GM18858 (cell line): ENCODE measurements at regions not wholly inside any gene's neighbourhood (a gene's known extent, or its start where the extent isn't known, plus 50 kb on each side); places are given as distances from the start of the nearest gene placed in this dataset.

Source experiments
- ATAC-seq: cut with Tn5 transposase; IDR thresholded peaks from one replicate; pipeline ENCODE4 v1.9.1; 2021; ENCODE audit not compliant: unreplicated experiment

- ATAC-seq = no peak
Measured at GRCh38 chr13:34647379-34648150, 294.5 kb upstream of the NBEA start.

- ATAC-seq = no peak
Measured at GRCh38 chr13:34654203-34654602, 287.9 kb upstream of the NBEA start.

GRCh38 chr13:34654647-34655046, 287.4 kb upstream of the NBEA start:
- no peak for ATAC-seq

- no peak for ATAC-seq
Measured at GRCh38 chr13:34655554-34655953, 286.5 kb upstream of the NBEA start.

GRCh38 chr13:34657716-34658115, 284.4 kb upstream of the NBEA start:
- no peak for ATAC-seq

- no peak for ATAC-seq
Measured at GRCh38 chr13:34667286-34668218, 274.5 kb upstream of the NBEA start.

GRCh38 chr13:34671137-34671536, 270.9 kb upstream of the NBEA start:
- ATAC-seq = no peak

- no peak for ATAC-seq
Measured at GRCh38 chr13:34672631-34673030, 269.4 kb upstream of the NBEA start.

GRCh38 chr13:34675626-34676025, 266.4 kb upstream of the NBEA start:
- no peak for ATAC-seq

- no peak for ATAC-seq
Measured at GRCh38 chr13:34678154-34678553, 263.9 kb upstream of the NBEA start.

GRCh38 chr13:34681405-34681955, 260.6 kb upstream of the NBEA start:
- no peak for ATAC-seq

- no peak for ATAC-seq
Measured at GRCh38 chr13:34695063-34695462, 247.0 kb upstream of the NBEA start.

- ATAC-seq = no peak
Measured at GRCh38 chr13:34696296-34696695, 245.8 kb upstream of the NBEA start.

- ATAC-seq = no peak
Measured at GRCh38 chr13:34696741-34697140, 245.3 kb upstream of the NBEA start.

GRCh38 chr13:34698945-34699344, 243.1 kb upstream of the NBEA start:
- ATAC-seq = no peak

GRCh38 chr13:34700155-34700554, 241.9 kb upstream of the NBEA start:
- no peak for ATAC-seq

GRCh38 chr13:34701919-34702318, 240.2 kb upstream of the NBEA start:
- no peak for ATAC-seq

- ATAC-seq = no peak
Measured at GRCh38 chr13:34708566-34709313, 233.3 kb upstream of the NBEA start.

GRCh38 chr13:34719060-34719875, 222.8 kb upstream of the NBEA start:
- no peak for ATAC-seq

GRCh38 chr13:34720618-34721017, 221.5 kb upstream of the NBEA start:
- ATAC-seq = no peak
